ENCODE measurements at regions not wholly inside any gene's neighbourhood (a gene's known extent, or its start where the extent isn't known, plus 50 kb on each side); places are given as distances from the start of the nearest gene placed in this dataset.

DNA sequence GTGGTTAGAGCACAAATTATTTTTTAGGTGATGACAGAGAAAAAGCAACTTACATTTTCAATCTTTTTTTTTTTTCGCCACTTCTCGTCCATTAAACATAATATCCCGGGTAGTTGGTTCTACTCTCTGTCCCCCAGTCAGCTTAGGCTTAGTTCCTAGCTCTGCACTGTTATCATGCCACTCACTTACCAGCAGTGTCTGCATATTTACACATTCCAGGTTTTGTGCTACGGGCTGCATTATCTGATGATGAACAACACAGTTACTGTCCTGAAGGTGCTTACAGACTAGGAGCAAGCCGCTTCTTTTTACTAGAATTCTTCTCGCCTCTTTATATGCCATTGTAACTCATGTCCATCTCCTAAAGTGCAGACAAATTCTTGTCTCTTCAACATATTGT, 121.8 kb upstream of the NPVF start:
- no peak for FAIRE-seq
- TF ChIP-seq SPI1 (IDR thresholded peaks at IDR 0.05; ENCODE audit: low read depth, low read length), result no peak
- TF ChIP-seq POLR2AphosphoS5 (IDR thresholded peaks at IDR 0.05; ENCODE audit: low read depth, low read length), result no peak
- no peak for TF ChIP-seq POU2F2 (IDR thresholded peaks at IDR 0.05; ENCODE audit: low read depth, low read length)
- no peak for TF ChIP-seq POLR2A (IDR thresholded peaks at IDR 0.05; ENCODE audit: low read depth, low read length)
- no peak for TF ChIP-seq TAF1 (IDR thresholded peaks at IDR 0.05; ENCODE audit: low read depth, low read length)
- no peak for TF ChIP-seq PAX5 (IDR thresholded peaks at IDR 0.05; ENCODE audit: insufficient read depth, low read length, severe bottlenecking)
- no peak for DNase-seq (ENCODE audit: insufficient read length, low spot score)

DNA sequence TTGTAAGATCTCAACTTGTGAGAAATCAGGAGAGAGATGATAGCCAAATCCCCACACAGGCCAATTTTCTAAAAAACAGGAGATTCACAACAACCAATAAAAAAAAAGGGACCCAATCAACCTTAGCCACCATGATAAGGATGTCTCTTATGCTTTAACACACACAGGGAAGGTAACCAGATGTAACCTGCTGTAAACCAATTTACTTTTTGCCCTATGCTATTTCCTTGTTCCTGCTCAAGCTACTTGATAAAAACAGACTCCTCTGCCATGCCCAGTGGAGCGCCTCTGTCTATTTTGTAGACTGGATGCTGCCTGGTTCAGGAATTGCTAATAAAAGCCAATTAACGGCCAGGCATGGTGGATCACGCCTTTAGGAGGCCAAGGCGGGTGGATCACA, 123.5 kb upstream of the NPVF start:
- no peak for FAIRE-seq
- TF ChIP-seq POLR2AphosphoS5 (IDR thresholded peaks at IDR 0.05; ENCODE audit: low read depth, low read length) (no peak), SPI1 (IDR thresholded peaks at IDR 0.05; ENCODE audit: low read depth, low read length) (no peak), TAF1 (IDR thresholded peaks at IDR 0.05; ENCODE audit: low read depth, low read length) (no peak), POU2F2 (IDR thresholded peaks at IDR 0.05; ENCODE audit: low read depth, low read length) (no peak), PAX5 (IDR thresholded peaks at IDR 0.05; ENCODE audit: insufficient read depth, low read length, severe bottlenecking) (no peak), POLR2A (IDR thresholded peaks at IDR 0.05; ENCODE audit: low read depth, low read length) (no peak)
- no peak for DNase-seq (ENCODE audit: insufficient read length, low spot score)

DNA sequence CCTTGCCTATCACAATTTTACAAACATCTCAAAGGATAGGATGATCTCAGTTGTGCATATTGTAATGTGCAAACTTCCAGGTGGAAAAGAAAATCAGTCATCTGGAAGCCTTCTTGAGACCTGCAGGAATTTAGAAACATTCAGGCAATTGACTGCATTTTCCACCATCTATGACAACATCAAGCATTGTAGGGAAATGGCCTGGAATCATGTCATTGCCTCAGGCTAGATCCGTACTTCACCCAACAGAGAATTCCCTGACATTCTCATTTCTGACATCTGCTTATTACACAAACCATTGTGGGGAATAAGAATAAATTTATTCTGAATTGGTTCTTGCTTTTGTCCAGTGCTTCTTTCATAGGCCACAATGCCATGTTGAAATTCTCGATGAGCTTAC, 124.9 kb upstream of the NPVF start:
- FAIRE-seq (no peak), DNase-seq (ENCODE audit: insufficient read length, low spot score) (no peak)
- no peak for TF ChIP-seq PAX5 (IDR thresholded peaks at IDR 0.05; ENCODE audit: insufficient read depth, low read length, severe bottlenecking)
- TF ChIP-seq SPI1 (IDR thresholded peaks at IDR 0.05; ENCODE audit: low read depth, low read length), result no peak
- no peak for TF ChIP-seq POLR2AphosphoS5 (IDR thresholded peaks at IDR 0.05; ENCODE audit: low read depth, low read length)
- TF ChIP-seq POLR2A (IDR thresholded peaks at IDR 0.05; ENCODE audit: low read depth, low read length), result no peak
- TF ChIP-seq TAF1 (IDR thresholded peaks at IDR 0.05; ENCODE audit: low read depth, low read length), result no peak
- no peak for TF ChIP-seq POU2F2 (IDR thresholded peaks at IDR 0.05; ENCODE audit: low read depth, low read length)

DNA sequence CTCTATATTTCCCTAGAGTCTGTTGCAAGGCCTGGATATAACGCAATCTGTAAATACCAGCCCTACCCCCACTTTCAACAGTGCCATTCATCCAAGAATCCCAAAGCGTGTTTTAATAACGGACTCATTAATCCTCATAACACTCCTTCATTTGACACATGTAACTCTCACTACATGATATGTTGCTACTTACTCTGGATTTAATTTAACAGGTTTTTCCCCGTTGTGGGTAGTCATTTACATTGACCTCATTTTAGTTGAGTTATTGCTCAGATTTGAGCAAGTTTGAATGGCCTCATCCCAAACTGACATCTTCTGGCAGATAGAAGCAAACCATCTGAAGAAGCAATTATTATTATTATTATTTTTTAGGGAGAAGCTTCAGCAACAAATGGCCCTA, 125.4 kb upstream of the NPVF start:
- no peak for DNase-seq (ENCODE audit: insufficient read length, low spot score)
- TF ChIP-seq POLR2A (IDR thresholded peaks at IDR 0.05; ENCODE audit: low read depth, low read length) (no peak), PAX5 (IDR thresholded peaks at IDR 0.05; ENCODE audit: insufficient read depth, low read length, severe bottlenecking) (no peak), TAF1 (IDR thresholded peaks at IDR 0.05; ENCODE audit: low read depth, low read length) (no peak), POU2F2 (IDR thresholded peaks at IDR 0.05; ENCODE audit: low read depth, low read length) (no peak), SPI1 (IDR thresholded peaks at IDR 0.05; ENCODE audit: low read depth, low read length) (no peak), POLR2AphosphoS5 (IDR thresholded peaks at IDR 0.05; ENCODE audit: low read depth, low read length) (no peak)
- FAIRE-seq, result no peak

GRCh38 chr7:25356534-25357151, 128.4 kb upstream of the NPVF start:
- DNase-seq (ENCODE audit: insufficient read length, low spot score), result no peak
- TF ChIP-seq PAX5 (IDR thresholded peaks at IDR 0.05; ENCODE audit: insufficient read depth, low read length, severe bottlenecking) (no peak), POU2F2 (IDR thresholded peaks at IDR 0.05; ENCODE audit: low read depth, low read length) (no peak), POLR2AphosphoS5 (IDR thresholded peaks at IDR 0.05; ENCODE audit: low read depth, low read length) (no peak)
- no peak for FAIRE-seq

GRCh38 chr7:25358926-25359325, 130.6 kb upstream of the NPVF start:
- DNase-seq (ENCODE audit: insufficient read length, low spot score), result no peak
- no peak for TF ChIP-seq POU2F2 (IDR thresholded peaks at IDR 0.05; ENCODE audit: low read depth, low read length)
- no peak for TF ChIP-seq PAX5 (IDR thresholded peaks at IDR 0.05; ENCODE audit: insufficient read depth, low read length, severe bottlenecking)
- TF ChIP-seq SPI1 (IDR thresholded peaks at IDR 0.05; ENCODE audit: low read depth, low read length), result no peak
- TF ChIP-seq TAF1 (IDR thresholded peaks at IDR 0.05; ENCODE audit: low read depth, low read length), result no peak
- no peak for TF ChIP-seq POLR2A (IDR thresholded peaks at IDR 0.05; ENCODE audit: low read depth, low read length)
- TF ChIP-seq POLR2AphosphoS5 (IDR thresholded peaks at IDR 0.05; ENCODE audit: low read depth, low read length), result no peak
- no peak for FAIRE-seq

GRCh38 chr7:25359471-25360059, 131.3 kb upstream of the NPVF start:
- TF ChIP-seq TAF1 (IDR thresholded peaks at IDR 0.05; ENCODE audit: low read depth, low read length) (no peak), PAX5 (IDR thresholded peaks at IDR 0.05; ENCODE audit: insufficient read depth, low read length, severe bottlenecking) (no peak), SPI1 (IDR thresholded peaks at IDR 0.05; ENCODE audit: low read depth, low read length) (no peak), POU2F2 (IDR thresholded peaks at IDR 0.05; ENCODE audit: low read depth, low read length) (no peak), POLR2A (IDR thresholded peaks at IDR 0.05; ENCODE audit: low read depth, low read length) (no peak), POLR2AphosphoS5 (IDR thresholded peaks at IDR 0.05; ENCODE audit: low read depth, low read length) (no peak)
- no peak for FAIRE-seq
- DNase-seq (ENCODE audit: insufficient read length, low spot score), result no peak

DNA sequence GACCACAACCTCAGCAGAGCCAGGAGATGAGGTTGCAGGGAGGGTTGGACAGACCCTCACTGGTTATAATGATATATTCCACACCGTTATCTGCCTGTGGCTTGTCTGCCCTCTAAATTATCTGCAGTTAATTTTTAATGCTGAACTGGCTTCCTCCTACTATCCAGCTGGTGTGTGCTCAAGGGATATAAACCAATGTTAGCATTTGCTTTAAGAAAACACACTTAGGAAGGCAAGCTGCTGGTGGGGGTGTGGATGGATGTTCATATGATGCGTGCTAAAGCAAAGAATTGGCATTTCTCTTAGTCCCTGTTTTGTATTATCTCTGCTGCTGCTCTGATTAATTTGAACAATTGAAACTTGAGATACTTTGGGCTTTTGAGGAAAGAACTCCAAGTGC, 132.2 kb upstream of the NPVF start:
- TF ChIP-seq SPI1 (IDR thresholded peaks at IDR 0.05; ENCODE audit: low read depth, low read length) (no peak), PAX5 (IDR thresholded peaks at IDR 0.05; ENCODE audit: insufficient read depth, low read length, severe bottlenecking) (no peak), POLR2AphosphoS5 (IDR thresholded peaks at IDR 0.05; ENCODE audit: low read depth, low read length) (no peak), POU2F2 (IDR thresholded peaks at IDR 0.05; ENCODE audit: low read depth, low read length) (no peak), TAF1 (IDR thresholded peaks at IDR 0.05; ENCODE audit: low read depth, low read length) (no peak), POLR2A (IDR thresholded peaks at IDR 0.05; ENCODE audit: low read depth, low read length) (no peak)
- no peak for DNase-seq (ENCODE audit: insufficient read length, low spot score)
- FAIRE-seq, result no peak

DNA sequence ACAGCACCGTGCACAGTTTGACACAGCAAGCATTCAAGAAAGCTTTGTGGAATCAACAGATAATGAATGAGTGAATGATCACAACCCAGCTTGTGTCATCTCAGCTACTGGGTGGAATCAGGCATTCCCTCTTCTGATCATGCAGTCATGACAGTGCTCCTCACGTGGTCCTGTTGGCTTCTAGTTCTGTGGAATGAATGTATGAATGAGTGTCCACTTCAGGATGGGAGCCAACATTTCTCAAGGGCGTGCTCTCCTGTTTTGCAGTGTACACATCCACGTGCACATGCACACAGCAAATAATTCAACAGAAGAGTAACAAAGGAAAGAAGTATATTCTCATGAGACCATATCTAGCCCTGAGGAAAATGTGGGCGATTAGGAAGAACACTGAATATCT, 133.1 kb upstream of the NPVF start:
- TF ChIP-seq POLR2A (IDR thresholded peaks at IDR 0.05; ENCODE audit: low read depth, low read length) (no peak), PAX5 (IDR thresholded peaks at IDR 0.05; ENCODE audit: insufficient read depth, low read length, severe bottlenecking) (no peak), SPI1 (IDR thresholded peaks at IDR 0.05; ENCODE audit: low read depth, low read length) (no peak), TAF1 (IDR thresholded peaks at IDR 0.05; ENCODE audit: low read depth, low read length) (no peak), POLR2AphosphoS5 (IDR thresholded peaks at IDR 0.05; ENCODE audit: low read depth, low read length) (no peak)
- DNase-seq (ENCODE audit: insufficient read length, low spot score) (no peak), FAIRE-seq (no peak)

GRCh38 chr7:25361863-25362262, 133.6 kb upstream of the NPVF start:
- TF ChIP-seq POU2F2 (IDR thresholded peaks at IDR 0.05; ENCODE audit: low read depth, low read length) (no peak), TAF1 (IDR thresholded peaks at IDR 0.05; ENCODE audit: low read depth, low read length) (no peak), POLR2A (IDR thresholded peaks at IDR 0.05; ENCODE audit: low read depth, low read length) (no peak), SPI1 (IDR thresholded peaks at IDR 0.05; ENCODE audit: low read depth, low read length) (no peak), POLR2AphosphoS5 (IDR thresholded peaks at IDR 0.05; ENCODE audit: low read depth, low read length) (no peak), PAX5 (IDR thresholded peaks at IDR 0.05; ENCODE audit: insufficient read depth, low read length, severe bottlenecking) (no peak)
- DNase-seq (ENCODE audit: insufficient read length, low spot score), result no peak
- no peak for FAIRE-seq
